SKM-1 (cell line): ENCODE measurements at regions not wholly inside any gene's neighbourhood (a gene's known extent, or its start where the extent isn't known, plus 50 kb on each side); places are given as distances from the start of the nearest gene placed in this dataset.
"Not testable (repeated sequence)": the region's sequence is repeated elsewhere in the genome, so short reads cannot be mapped to it uniquely, and the experiment has no call there.

Source experiments
- DNase-seq: peaks from one replicate; lab custom pipeline; 2025; ENCODE audit not compliant: unreplicated experiment; lab: John Stamatoyannopoulos, UW

DNA sequence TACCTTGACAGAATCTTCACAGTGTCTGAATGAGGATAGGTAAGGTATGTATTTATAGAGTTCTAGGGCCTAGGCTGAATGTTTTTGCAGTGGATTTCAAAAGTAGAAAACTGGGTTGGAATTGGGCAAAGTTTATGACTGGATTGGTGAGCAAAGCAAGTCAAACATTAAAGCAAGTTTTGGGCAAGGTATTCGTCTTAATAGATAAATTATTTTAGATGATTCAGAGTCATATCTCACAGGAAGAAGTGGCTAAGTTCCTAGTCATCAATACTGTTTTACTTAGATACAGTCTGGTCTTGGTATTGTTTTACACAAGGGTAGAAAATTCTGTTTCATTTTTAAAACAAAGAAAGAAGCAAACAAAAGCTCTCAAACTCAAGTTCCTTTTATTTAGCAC is 284.1 kb upstream of the EPHA7 start:
- DNase-seq = no peak

DNA sequence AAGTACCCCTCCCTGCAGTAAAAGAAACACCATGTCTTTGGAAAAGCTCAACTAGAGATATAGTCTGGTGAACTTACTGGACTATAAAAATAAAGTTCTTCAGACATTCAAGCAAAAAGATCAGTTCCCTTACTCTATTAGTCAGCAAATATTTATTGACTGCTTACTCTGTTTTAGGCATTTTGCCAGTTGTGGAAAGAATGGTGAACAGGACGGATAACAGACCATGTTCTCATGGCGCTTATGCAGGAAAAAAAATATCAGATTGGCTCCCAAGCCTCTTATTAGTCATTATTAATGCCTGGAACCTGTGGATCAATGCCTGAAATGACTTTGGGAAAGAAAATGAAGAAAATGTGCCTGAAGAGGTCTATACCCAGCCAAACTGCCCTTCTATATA is 282.2 kb upstream of the EPHA7 start:
- DNase-seq = no peak

DNA sequence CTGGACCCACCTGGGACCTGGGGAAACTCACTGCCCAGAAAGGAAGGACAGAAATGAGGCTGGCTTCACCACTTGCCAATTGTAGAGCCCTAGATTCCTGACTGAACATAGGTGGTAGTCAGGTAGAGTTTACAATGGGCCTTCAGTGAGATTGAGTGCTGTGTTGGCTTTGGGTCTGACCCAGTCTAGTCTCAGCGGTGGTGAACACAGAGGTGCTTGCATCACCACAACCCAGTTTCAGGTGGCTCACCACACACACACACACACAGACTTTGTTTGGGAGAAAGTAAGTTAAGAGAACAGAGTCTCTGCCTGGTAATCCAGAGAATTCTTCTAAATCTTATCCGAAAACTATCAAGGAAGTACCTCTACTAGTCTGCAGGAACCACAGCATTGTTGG is 266.1 kb upstream of the EPHA7 start:
- no peak for DNase-seq

DNA sequence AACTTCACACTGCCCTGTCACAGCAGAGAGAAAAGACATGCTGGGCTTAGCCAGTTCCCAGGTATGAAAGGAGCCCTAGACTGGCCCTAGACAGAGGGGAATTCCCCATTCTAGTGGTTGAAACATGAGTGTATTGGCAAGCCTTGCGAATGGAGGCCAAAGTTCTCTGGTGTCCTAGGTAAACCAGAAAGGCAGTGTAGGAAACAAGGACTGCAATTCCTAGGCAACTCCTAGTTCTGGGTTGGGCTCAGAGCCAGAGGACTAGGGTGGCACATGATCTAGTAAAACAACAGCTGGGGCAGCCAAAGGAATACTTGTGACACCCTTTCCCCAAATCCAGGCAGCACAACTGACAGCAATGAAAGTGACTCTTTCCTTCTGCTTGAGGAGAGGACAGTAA is 265.0 kb upstream of the EPHA7 start:
- DNase-seq = no peak

DNA sequence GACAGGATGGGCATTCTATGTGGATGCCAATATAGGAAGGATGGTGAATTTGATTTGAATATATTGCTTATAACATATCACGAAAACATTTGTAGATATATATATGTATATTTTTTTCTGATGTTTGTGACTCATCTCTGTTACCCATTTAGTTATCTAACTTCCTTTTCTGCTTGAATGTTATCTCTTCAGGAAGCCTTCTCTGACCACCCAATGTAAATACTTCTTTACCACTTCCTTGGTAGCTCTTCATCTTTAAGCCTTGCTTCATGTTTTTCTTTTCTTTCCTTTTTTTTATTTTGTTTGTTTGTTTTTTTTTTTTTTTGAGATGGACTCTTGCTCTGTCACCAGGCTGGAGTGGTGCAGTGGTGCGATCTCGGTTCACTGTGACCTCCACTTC is 260.5 kb upstream of the EPHA7 start:
- DNase-seq = no peak

DNA sequence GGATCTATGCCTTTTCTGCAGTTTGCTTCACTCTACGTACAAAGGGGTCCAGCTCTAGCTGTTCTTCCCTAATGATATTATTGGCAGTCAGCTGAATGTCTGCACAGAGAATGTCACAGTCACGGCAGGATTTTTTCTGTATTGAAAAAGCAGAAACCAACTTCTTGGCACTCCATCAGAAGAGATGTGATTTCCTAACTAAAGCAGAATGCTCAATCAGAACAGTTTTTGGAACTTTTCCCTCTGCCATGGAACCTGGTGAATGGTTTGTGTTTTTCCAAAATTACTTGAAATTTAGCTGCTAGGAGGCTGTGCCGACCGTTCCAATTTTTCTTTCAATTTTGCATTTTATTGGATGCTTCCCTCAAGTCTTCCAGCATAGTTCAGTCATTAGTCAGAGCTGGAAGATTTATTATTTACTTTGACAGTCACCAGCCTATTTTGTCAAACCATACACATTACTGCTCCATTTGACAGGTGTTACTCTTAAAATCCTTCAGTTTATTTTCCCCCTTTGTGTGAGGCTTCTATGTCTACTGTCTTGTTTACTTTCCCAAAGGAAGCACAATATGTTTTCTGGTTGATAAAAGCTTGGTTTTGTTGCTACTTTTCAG is 259.6 kb upstream of the EPHA7 start:
- DNase-seq = no peak

DNA sequence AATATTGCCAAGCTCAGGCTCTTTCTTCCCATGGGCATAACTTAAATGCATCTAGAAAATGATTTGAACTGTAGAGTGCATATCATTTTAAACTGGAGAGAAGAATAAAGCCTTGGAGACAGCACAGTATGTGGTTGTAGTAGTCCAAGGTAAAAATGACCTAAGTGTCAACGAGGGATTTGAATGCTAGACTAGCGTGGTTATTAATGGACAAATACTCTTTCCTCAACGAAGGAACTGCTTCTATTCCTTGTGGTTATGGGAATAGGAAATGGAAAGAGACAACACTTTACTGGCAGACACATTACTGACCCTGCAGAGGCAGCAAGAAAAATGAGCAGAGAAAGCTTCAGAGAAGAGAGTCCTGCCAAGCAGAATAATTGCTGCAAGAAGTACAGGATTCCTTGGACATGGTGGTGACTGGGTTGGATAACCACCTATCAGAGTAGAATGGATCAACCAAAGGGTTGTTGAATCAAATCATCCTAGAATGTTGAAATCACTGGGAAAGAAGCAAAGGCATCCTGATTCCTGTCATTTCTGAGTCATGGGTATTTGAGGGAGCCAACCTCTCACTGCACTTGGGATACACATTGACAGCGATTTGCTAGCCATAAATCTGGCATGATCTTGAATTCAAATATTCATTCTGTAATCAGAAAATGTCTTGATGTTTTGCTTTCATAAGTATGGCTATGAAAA is 258.1 kb upstream of the EPHA7 start:
- DNase-seq = no peak

DNA sequence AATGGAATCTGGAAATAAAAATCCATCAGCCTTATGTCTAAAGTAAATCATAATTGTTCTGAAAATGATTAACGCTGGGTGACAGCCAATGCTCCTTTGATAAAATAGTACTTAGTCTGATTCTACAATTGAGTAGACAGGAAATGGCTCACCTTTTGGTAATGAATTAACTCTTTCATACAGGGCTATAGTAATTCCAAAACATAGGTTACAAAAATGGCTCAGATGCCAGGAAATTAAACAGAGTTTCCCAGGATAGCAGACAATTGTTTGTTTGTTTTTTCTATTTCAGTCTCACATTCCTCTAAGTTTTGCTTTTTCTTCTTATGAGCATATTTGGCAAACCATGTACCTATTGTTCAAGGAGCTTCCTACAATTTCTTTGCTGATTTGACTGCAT is 257.2 kb upstream of the EPHA7 start:
- no peak for DNase-seq

DNA sequence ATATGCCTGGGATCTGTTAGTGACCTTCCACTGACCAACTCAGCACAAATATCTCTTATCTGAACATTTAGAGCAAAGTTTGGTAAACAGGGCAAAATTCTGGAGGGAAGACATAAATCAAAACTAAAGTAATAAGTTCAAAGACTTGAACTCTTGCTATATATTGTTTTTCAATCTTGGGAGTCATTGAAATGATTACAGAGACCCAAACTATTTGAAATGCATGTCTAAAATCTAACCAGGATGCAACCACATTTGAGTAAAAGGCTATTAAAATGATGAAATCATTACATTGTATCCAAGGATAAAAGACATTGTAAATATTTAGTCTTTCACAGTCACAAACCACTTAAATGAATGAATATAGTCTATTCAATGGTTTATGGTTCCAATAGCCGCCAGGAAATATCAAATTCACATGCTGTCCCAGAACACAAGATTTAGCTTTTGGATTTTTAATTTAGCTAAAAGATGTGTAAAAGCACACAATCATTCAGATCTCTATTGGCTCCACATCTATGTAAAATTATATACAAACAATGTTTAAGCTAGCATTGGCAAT is 256.6 kb upstream of the EPHA7 start:
- no peak for DNase-seq

DNA sequence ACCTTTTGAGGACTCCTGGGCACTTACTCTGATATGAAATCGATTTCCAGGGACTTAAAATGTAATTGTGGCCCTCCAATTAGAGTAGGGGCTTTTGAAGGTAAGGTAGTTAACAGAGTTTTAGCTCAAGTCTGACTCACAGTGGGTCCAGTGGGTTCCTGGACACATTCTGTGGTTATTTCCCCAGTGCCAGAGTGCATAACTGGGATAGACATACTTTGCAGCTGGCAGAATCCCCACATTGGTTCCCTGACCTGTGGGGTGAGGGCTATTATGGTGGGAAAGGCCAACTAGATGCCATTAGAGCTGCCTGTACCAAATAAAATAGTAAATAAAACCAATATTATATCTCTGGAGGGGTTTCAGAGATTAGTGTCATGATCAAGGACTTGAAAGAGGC is 243.8 kb upstream of the EPHA7 start:
- DNase-seq = no peak

DNA sequence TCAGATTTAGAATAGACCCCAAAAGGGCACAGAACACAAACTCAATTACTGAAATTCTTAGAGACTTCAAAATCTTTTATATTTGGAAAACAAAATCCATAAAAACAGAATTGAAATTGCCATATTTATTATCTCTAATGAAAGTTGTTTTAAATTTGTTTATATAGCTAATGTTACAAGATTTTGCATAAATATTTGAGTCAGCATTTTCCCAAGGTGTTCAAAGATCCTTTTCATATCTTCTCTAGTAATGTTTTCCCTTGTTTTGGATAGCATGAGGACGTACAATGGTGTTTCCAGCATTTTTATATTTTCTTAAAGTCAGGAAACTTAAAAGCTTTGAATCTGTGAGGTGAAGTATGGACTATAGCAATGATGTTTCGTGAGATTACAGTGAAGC is 235.2 kb upstream of the EPHA7 start:
- no peak for DNase-seq

DNA sequence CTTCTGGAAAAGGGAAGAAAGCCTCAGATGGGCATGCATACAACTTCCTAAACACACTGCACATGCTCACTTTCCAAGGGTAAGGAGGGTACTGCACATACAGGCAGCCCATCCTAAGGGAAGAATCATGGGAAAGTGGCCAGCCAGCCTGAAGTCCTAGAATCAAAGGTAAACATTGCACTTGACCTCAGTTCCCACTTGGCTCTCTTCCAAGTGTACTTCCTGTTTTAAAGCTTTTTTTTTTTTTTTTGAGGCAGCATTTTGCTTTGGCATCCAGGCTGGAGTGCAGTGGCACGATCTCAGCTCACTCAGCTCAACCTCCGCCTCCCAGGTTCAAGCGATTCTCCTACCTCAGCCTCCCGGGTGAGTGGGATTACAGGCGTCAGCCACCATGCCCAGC is 225.3 kb upstream of the EPHA7 start:
- no peak for DNase-seq

DNA sequence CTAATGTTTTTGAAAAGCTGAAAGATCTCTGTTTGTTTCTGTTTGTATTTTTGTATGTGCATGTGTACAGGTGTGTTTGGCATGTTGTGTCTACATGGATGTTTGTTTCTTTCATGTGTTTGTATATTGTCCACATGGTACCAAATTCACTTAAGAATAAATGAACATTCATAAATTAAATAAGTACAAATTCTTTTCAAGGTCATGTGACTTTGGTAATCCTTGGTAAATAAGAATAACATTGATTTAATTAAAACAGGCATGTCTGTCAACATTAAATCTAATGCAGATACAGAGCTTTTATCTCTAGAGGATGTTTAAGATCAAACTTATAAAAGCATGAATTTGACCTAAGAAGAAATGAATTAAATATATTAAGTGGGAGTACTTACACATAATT is 219.8 kb upstream of the EPHA7 start:
- no peak for DNase-seq

DNA sequence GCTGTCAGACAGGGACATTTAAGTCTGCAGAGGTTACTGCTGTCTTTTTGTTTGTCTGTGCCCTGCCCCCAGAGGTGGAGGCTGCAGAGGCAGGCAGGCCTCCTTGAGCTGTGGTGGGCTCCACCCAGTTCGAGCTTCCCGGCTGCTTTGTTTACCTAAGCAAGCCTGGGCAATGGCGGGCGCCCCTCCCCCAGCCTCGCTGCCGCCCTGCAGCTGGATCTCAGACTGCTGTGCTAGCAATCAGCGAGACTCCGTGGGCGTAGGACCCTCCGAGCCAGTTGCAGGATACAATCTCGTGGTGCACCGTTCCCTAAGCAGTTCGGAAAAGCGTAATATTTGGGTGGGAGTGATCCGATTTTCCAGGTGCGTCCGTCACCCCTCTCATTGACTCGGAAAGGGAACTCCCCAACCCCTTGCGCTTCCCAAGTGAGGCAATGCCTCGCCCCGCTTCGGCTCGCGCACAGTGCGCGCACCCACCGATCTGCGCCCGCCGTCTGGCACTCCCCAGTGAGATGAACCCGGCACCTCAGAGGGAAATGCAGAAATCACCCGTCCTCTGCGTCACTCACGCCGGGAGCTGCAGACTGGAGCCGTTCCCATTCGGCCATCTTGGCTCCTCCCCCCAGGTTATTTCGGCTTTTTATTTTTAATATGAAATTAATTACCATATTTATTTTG is 217.8 kb upstream of the EPHA7 start:
- not testable (repeated sequence) for DNase-seq

DNA sequence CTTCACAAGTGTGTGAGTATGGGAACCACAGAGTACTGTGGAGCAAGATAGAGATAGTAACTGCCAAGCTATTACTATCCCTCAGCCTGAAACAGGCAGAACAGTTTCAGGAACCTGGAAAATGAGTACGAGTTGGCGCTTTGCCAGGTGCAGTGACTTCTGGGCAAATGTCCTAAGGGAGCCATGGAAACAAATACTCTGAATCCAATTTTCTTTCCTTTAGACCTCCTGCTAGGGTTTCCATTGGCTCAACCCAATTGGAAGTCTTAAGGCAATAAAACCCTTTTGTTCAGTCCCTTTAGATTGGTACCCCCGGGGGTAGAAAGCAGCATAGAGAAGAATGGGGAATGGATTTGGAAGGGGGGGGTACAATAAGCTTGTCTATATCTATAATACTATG is 205.0 kb upstream of the EPHA7 start:
- DNase-seq = no peak

DNA sequence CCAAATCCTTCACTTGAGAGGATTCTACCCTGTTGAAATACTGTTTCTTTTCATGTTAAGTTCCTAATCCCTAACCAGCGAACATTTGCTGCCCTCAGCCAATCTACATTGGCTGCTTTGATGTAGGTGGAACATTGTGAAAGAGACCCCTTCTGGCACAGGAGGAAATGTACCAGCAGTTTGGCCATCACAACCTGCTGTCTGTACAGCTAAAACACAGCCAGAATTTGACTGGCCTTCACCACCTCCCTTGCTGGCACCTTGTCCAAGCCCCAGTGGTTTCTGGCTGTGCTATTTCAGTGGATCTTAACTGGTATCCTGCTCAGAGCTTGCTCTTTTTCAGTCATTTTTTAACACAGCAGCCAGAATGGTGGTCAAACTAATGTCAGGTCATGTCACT is 202.1 kb upstream of the EPHA7 start:
- DNase-seq = no peak

DNA sequence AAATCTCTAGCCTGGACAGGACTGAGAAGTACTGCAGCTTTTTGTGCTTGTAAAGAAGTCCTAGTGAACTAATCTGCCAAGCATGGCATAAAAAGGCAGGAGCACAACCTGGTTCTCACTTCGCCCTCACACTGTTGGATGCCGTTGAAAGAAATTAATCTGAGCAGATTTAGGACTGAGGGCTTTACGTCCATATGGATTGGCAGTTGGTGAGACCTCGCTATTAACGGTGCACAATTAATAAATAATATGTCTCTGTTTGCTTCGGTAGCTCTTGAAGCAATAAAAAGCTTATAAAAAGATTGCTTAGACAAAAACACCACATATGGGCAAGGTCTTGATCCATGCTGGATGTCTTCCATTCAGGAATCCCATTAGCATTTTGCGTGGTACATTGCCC is 185.6 kb upstream of the EPHA7 start:
- DNase-seq = no peak

DNA sequence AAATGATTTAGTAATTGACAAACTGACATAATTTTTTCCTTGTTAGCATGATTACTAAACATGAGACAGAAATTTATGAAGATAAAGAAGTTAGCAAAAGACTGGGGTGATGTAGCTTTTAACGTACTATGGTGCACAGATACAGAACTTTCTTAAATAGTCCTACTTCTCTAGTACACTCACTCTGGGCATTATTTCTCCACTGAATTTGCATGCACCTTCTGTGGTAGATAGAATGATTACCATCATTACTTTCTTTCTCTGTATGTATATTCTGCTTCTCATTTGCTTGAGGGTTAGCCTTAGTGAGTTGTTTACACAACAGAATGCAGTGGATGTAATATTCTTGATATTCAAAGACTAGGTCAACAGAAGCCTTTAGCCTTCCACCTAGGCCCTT is 173.1 kb upstream of the EPHA7 start:
- DNase-seq = no peak

DNA sequence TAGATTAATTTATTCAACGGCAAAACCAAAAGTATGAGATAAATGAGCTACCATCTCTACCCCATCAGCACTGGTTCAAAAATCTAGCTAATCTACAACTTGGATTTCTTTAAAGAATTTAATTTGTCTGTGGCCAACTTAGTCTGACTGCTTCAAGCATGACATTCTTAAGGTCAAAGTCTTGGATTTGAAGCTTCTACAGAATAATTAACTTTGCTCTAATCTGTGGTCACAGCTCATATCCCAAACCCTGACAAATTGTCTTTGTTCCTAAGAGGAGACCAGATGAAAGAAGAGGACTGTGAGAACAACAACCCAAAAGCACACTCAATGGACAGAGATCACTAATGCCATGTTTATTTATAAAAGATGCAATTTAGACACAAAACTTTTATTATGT is 166.9 kb upstream of the EPHA7 start:
- no peak for DNase-seq

DNA sequence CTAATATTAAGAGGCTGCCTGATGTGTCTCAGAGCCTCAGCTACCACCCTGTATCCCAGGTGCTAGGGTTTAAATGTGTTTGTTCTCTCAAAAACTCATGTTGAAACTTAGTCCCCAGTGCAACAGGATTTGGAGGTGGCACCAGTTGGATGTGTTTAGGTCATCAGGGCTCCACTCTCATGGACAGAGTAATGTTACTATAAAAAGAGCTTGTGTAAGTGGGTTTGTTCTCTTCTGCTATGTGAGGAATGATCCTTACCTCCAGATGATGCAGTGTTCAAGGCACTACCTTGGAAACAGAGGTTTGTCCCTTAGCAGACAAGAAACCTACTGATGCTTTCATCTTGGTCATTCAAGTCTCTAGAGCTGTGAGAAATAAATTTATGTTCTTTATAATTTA is 164.9 kb upstream of the EPHA7 start:
- no peak for DNase-seq

DNA sequence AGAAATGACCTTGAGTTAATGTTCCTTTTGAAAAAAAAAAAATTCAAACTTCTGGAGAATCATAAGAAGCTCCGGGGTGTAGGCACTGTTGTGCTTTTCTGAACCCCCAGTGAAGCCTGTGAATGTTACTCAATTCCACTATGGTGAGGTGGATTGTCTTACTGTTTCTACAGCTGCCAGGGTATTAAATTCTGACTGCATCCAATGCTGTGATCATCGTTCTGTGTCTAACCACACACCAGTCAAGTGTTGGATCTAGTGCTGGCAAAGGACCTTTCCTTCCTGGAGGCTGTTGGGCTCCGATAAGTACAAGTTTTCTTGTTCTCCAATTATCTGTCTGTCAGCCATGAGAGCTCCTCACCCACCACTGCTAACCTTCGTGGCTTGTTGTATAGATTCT is 162.0 kb upstream of the EPHA7 start:
- no peak for DNase-seq

DNA sequence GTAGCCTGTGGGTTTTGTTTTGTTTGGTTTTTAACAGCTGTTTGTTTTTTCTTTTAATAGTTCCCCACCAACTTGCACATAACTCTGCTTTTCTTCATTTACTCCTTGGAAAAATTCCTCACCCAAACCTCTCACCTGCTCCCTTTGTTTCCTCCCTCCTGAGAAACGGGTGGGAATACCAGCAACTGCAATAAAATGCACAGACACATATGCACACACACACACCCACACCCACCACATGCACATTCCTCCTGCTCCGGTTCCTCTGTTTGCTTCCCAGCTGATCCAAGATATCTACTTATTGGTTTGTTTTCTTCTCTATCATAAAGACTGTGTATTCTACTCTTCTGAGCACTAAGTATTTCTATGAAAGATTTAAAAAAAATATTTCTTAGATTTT is 161.1 kb upstream of the EPHA7 start:
- no peak for DNase-seq
